Thyroid gland (tissue), 4 donors: ENCODE measurements at regions not wholly inside any gene's neighbourhood (a gene's known extent, or its start where the extent isn't known, plus 50 kb on each side); places are given as distances from the start of the nearest gene placed in this dataset.

Source experiments
- POLR2A ChIP-seq, 2 donors: fragments of 450-650 bp; IDR thresholded peaks; one replicate each; pipeline ENCODE4 v1.6.1; 2017; ENCODE audit warnings: antibody characterized with exemption in 2 of 2, mild to moderate bottlenecking in 2 of 2, moderate library complexity in 1 of 2
- TF ChIP-seq, protein P1 (sequence below), 6 experiments: fragments of 200-600 bp in 3 of 6; fragments of 450-650 bp in 3 of 6; sonication (generic) in 3 of 6; IDR thresholded peaks; one replicate each; pipeline ENCODE4 v1.5.1; 2016 to 2019; ENCODE audit warnings: antibody characterized with exemption in 6 of 6, mild to moderate bottlenecking in 2 of 6, inconsistent platforms in 1 of 6, moderate library complexity in 1 of 6

DNA sequence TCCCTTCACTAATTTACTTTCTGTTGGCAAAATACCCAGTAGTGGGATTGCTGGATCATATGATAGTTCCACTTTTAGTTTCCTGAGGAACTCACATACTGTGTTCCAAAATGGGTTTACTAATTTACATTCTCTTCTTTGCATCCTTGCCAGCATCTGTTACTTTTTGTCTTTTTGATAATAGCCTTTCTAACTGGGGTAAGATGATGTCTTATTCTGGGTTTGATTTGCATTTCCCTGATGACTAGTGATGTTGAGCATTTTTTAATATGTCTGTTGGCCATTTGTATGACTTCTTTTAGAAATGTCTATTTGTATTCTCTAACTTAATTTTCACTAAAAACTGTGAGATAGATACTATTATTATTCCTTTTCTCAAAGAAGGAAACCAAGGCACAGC, 411.7 kb downstream of the SOCS6 start:
- TF ChIP-seq, protein P1, sequence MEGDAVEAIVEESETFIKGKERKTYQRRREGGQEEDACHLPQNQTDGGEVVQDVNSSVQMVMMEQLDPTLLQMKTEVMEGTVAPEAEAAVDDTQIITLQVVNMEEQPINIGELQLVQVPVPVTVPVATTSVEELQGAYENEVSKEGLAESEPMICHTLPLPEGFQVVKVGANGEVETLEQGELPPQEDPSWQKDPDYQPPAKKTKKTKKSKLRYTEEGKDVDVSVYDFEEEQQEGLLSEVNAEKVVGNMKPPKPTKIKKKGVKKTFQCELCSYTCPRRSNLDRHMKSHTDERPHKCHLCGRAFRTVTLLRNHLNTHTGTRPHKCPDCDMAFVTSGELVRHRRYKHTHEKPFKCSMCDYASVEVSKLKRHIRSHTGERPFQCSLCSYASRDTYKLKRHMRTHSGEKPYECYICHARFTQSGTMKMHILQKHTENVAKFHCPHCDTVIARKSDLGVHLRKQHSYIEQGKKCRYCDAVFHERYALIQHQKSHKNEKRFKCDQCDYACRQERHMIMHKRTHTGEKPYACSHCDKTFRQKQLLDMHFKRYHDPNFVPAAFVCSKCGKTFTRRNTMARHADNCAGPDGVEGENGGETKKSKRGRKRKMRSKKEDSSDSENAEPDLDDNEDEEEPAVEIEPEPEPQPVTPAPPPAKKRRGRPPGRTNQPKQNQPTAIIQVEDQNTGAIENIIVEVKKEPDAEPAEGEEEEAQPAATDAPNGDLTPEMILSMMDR (IDR thresholded peaks at IDR 0.05): no peak
- TF ChIP-seq POLR2A (IDR thresholded peaks at IDR 0.05): no peak
